MV-4-11 (cell line): ENCODE measurements at regions not wholly inside any gene's neighbourhood (a gene's known extent, or its start where the extent isn't known, plus 50 kb on each side); places are given as distances from the start of the nearest gene placed in this dataset.
"Not testable (repeated sequence)": the region's sequence is repeated elsewhere in the genome, so short reads cannot be mapped to it uniquely, and the experiment has no call there.

Experiments used
- DNase-seq: peaks from one replicate; lab custom pipeline; 2025; lab: John Stamatoyannopoulos, UW

DNA sequence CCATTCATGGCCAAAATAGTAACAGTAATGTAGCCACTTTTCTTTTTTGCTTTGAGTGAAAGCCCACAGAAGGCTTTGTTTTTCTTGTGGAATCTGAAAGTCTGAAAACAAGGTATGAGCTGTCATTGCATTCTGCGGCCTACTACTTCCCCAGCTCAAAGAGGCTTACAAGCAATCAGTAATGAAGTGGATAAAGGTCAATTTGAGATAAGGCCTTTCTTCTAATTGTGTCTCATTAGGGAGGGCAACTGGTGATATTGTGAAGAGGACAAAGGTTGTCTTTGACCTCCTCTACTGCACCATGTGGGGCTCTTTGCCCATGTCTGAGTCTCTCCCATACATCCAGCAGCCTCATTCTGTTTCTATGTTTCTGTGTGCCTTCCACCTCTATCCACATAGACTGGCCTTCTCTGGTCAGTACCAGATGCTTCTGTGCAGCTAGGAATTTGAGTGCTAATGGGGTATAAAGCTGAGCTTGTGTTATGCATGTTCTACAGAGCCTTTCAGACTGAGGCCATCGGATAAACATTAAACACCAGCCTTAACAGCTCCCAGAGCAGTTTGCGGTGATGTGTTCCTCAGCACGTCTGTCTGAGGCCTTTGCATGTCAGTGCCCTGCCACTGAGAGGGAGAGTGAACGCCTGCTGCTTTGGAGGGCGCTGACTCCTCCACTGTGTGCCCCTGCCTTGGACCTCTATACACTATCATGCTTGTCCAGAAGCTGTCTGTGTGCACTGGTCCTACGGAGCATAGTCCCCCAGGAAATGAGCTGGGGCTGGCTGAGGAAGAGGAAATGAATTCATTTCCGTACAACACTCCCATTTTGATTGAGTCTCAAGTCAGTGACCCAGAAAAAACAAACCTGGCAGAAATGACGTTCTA, 80.2 kb downstream of the SH2D1A start:
- DNase-seq, result no peak

GRCh38 chrX:124433186-124433585, 86.8 kb downstream of the SH2D1A start:
- DNase-seq, result no peak

DNA sequence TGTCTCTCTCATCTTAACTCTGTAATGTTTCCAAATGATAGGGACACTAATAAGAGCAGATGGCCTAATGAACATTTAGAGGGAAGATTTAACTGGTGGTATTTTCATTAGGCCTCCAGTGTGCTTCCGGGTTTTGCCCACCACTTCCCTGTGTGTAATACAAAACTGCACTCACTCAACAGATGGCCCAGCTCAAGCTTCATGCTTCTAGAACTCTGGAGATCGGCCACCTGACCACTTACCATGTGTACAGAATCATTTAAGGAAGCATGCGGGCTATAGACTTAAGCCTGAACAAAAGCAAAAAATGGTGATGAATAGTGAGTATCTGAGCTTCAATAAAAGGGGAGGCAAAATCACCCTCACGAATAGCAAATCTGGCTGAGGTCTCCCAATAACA, 89.3 kb downstream of the SH2D1A start:
- no peak for DNase-seq

GRCh38 chrX:124440695-124441094, 94.3 kb downstream of the SH2D1A start:
- DNase-seq, result no peak

DNA sequence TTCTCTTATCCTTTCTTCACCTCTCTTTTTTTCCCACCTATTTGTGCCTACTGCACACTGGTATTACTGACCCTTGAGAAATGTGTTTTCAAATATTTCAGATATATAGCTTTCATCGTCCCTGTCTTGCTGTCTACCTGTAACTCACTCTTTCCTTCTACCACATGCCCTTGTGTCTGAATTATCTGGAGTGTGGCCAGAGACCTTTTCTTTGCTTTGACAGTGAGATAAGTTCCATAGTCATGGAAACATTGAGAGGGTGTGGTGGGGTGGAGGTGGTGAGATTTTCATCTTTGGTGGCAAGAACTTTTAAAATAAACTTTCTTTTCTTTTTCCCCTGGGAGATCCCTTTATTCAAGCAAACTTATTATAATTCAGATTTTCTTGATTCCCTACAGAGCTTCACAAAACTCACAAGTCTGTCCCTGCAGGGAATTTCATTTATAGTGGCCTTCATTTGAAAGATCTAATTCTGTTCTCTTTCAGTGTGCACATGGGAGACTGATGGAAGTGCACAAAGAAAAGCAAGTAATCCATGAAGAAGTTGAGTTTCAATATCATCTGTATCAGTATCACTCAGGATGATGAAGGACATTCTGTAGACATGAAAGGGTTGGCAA, 95.7 kb downstream of the SH2D1A start:
- no peak for DNase-seq

DNA sequence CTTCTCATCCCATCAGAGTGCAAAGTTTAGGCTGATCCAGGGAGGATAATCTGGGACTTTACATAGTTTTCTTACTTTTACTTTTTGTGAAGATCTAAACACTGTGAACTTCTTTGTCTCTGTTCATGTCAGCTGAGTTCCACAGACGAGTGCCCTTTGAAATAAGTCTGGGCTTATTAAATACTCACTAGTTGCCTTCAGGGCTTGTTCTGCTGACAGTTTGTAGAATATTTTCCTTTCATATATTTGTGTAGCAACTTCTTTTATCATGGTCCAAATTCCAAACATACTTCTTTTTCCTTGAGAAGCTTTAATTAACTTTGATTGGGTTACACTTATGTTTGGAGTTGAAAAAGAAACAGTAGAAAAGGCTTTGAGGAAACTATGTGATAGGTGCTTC, 109.6 kb downstream of the SH2D1A start:
- DNase-seq, result no peak

GRCh38 chrX:124459851-124460250, 113.5 kb downstream of the SH2D1A start:
- DNase-seq, result not testable (repeated sequence)

- no peak for DNase-seq
Measured at GRCh38 chrX:124462931-124463330, 116.6 kb downstream of the SH2D1A start.

DNA sequence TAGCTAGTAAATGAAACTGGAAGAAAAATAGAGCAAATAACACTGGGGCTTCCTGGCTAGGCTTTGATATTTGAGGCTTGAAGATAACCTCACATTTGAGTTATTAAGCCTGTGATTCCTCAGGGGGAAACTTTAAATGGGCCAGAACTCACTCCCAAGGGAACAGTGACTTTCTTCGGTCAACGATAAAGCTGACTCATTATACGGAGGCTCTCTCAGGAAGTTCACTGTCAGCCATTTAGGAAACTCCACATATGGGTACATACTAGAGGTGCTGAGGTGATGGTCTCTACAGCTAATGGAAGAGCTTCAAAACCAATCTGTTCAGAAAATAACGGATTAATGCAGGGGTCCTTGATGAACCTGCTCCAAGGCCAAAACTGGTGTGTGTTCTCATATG, 120.8 kb downstream of the SH2D1A start:
- no peak for DNase-seq

- DNase-seq, result no peak
Measured at GRCh38 chrX:124475358-124475757, 129.0 kb downstream of the SH2D1A start.

GRCh38 chrX:124476562-124476961, 130.2 kb downstream of the SH2D1A start:
- no peak for DNase-seq

DNA sequence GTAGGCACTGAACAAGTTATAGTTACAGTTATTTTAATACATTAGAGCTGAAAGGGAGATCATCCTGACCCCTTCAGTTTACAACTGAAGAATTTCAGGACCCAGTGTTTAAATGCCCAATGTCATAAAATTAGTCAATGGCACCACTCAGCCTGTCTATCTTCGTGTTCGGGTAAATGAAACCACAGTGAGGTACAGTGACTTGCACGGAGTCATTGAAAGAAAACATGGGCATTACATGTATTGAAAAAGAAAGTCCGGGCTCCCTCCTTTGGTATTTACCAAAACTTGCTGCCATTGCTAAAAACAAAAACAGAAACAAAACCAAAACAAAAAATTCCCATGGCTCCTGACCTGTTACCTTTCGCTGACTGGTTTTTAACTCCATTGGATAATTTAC, 131.7 kb downstream of the SH2D1A start:
- DNase-seq, result no peak

DNA sequence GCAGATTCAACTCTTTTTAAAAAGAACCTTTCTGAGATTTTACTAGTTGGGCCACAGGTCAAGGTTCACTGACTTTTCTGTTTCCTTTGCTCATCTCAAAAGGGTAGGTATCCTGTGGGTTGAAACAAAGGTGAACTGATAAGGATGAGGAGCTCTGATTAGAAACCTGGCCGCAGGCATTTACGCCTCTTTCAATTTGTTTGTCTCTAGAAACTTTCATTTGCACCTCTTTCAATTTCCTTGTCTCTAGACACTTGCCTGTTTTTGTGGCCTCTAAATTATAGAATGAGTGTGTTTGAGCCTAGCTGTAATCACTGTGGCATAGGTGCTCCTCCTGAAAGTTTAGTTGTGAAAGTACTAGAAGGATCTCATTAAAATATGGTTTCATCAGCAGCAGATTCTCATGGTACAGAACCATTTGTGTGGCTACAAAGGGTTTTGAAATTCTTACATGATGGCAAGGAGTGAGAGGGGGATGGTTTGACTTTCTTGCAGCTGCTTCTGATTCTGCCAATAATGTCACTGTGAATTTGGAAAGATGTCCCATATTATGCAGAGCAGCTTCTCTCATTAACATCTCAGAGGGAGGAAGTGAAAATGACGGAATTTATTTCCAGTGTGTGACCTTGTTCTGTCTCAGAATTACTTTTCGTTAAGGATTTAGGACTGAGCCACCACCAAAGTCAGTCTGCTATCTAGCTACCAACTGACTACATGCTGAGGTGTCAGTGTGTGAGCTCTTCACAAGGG, 142.2 kb downstream of the SH2D1A start:
- no peak for DNase-seq

DNA sequence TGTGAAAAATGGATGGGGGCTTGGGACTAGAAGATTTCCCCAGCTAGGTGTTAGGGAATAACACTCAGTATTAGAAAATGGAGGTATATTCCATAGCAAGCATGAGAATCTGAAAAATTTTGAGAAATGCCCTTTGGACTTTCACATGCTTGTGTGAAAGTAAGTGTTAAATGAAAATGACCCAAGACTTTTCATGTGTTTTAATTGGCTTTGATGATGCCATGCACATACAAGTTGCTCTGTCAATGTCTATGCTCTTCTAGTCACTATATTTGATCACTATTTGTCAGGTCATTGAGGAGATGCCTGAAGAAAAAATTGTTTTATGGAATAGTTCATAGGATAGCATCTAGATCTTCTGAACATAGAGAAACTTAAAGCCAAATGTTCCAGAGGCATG, 147.6 kb downstream of the SH2D1A start:
- no peak for DNase-seq

- no peak for DNase-seq
Measured at GRCh38 chrX:124497386-124497785, 151.0 kb downstream of the SH2D1A start.

DNA sequence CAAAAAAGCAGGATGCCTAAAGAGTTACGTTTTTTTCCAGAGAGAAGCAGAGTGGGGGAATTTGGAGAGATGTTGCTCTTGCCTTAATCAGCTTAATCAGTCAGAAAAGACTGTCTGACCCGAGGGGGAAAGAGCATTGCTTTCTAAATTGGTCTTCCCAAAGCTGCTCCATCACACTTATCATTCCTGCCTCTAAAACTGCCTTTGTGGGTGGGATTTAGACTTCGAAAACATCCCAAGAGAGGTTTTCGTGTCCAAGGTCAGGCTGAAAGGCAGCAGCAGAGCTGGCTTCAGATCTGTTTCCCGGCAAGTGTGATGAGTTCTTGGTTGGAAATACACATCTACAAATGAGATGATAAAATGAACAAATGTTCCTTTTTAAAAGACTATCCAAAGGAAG, 155.2 kb downstream of the SH2D1A start:
- DNase-seq, result no peak

DNA sequence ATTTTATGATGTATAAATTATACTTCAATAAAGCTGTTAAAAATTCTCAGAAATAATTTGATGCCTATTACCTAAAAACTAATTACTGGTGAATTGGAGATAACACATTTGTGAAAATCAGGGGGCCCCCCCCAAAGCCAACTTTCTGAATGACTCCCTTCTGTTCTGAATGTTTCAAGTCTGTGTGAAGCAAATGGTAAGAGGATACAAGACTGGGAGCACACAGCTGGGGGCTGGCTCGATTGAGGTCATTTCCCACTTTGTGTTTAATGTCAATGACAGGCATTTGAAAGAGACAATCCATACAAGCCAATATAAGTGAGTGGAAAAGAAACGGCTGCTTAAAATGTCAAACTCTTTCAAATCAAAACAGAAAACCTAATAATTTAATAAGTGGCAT, 155.8 kb downstream of the SH2D1A start:
- no peak for DNase-seq

- DNase-seq, result no peak
Measured at GRCh38 chrX:124502599-124502998, 156.2 kb downstream of the SH2D1A start.

- no peak for DNase-seq
Measured at GRCh38 chrX:124504111-124504983, 158.0 kb downstream of the SH2D1A start.

- DNase-seq, result no peak
Measured at GRCh38 chrX:124506066-124506465, 159.7 kb downstream of the SH2D1A start.

DNA sequence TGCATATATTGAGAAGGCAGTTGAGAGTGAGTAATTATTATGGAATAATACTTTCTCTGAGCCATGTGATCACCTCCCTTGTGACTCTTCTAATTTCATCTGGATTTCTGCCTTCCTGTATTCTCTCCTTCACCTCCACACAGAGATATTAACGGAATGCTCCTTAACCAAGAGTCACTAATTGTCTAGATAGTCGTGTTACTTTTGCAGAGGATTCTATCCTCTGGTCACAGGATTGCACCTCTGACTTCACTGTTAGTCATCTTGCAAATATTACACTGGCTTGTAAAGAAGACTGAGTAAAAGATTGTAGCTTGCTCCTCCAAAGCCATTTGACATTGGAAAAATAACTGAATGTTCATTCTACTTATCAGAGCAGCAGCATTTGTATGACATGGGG, 160.9 kb downstream of the SH2D1A start:
- no peak for DNase-seq

DNA sequence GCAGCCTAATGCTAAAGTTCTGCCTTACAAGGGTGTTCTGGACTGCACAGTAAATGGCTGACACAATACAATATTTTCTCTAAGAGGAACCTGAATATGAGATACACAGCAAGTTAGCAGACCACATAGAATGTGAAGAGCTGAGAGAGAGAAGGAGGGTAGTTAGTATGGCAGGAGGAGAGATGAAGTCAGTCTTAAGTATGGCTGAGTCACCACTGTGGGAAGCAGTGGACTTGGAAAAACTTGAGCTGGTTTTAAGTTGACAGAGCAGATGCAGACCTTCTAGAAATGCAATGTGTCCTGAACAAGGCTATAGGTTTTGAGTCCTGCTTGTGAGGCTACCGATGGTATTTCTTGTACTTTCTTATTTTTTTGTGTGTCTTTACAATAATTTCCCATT, 172.5 kb downstream of the SH2D1A start:
- no peak for DNase-seq
